NCI-H2227 (cell line): ENCODE measurements at regions not wholly inside any gene's neighbourhood (a gene's known extent, or its start where the extent isn't known, plus 50 kb on each side); places are given as distances from the start of the nearest gene placed in this dataset.

ENCODE experiments used
- DNase-seq: peaks from one replicate; lab custom pipeline; 2025; ENCODE audit not compliant: unreplicated experiment; lab: John Stamatoyannopoulos, UW

DNA sequence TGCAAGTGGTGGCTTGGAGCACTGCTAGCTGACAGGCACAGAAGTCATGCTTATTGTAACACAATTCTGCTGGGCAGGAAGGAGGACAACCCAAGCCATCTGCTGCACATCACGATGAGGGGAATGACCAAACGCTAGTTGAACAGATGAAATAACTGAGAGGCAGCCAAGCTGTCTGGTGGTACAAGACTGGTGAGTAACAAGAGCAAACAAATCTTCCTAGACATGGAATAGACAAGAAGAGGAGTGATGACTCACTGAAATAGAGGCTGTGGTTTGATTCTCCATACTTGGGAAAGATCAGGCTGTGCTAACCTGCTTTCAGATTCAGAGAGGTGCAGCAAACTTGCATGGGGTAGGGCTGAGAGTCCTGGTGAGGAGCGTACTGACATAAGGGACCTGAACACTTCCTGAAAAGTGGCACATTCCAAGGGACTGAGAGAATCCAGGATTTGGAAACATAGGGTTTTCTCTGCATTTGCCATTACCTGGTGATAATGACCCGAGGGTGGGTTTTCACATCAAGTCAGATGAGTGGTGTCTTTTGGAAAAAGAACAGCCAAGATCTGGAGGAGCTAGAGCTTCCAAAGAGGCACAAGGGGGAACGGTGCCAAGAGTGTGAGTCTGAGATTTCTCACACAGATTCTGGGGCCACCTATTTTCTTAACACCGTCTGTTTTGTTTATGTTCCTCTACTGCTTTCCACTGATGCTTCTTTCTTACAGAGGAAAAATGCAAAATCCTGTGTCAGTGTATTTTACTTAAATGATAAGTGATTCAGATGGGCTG lies 60.0 kb downstream of the PRL start:
- DNase-seq: no peak
